ENCODE measurements at regions not wholly inside any gene's neighbourhood (a gene's known extent, or its start where the extent isn't known, plus 50 kb on each side); places are given as distances from the start of the nearest gene placed in this dataset.

GRCh38 chr2:150885236-150885635 lies 376.4 kb downstream of the RBM43 start:
- DNase-seq = no peak

- no peak for DNase-seq
These were observed 378.1 kb downstream of the RBM43 start for GRCh38 chr2:150883613-150883895.

- no peak for DNase-seq
These were observed 378.7 kb downstream of the RBM43 start for GRCh38 chr2:150882751-150883612.

GRCh38 chr2:150880986-150881385 lies 380.7 kb downstream of the RBM43 start:
- no peak for DNase-seq

DNA sequence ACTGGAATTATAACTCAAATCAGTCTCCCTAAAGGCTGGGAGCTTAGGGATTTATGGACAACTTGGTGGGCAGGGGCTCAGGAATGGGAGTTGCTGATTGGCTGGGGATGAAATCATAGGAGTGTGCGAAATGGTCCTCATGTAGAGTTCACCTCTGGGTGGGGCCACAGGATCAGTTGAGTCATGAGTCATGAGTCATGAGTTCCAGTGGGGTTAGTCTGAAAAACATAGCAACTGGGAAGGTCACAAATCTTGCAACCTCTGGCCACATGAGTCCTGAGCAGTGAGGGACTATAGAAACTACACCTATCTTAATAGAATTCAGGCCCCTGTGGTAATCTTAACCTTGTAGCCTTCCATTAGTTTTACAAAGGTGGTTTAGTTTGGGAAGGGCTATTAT lies 383.3 kb downstream of the RBM43 start:
- no peak for DNase-seq

- no peak for DNase-seq
These were observed 385.3 kb downstream of the RBM43 start for GRCh38 chr2:150876251-150876950.

DNA sequence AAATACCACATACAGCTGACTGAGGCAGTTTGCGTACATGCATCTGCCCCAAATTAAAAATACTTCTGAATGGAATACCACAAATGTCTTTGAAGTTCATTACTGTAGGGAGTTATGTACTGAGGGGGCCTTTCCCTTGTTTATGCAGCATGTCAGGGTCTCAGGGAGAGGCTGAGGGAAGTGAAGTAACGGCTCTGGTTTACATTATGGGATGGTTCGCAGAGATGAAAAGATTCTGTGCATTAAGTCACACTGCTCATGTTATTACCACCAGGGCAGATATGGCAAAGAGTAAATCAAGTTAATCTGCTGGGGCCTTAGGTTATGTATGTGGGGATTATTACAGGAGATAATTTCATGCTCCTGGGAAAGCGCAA lies 385.9 kb upstream of the RND3 start:
- no peak for DNase-seq

- no peak for DNase-seq
These were observed 385.4 kb upstream of the RND3 start for GRCh38 chr2:150872756-150873395.

- DNase-seq = no peak
These were observed 379.0 kb upstream of the RND3 start for GRCh38 chr2:150866431-150866830.

- no peak for DNase-seq
These were observed 376.2 kb upstream of the RND3 start for GRCh38 chr2:150863691-150864090.

DNA sequence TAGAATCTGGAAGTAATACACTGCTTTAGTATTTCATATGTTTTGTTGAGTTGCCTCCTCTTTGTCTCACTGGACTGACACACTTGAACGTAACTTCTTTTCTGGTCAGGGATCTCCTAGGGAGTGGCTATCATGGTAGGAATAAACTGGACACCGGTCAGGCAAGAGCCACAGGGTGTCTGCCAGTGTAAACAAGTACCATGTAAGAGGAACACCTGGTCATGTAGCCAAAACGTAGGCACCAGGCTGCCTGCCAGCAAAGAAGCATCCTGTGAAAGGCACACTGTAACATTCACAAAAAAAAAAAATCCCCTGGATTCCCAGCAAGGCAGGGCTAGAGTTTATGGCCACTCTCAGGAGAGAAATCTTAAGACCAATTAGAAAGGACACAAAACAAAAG lies 372.8 kb upstream of the RND3 start:
- no peak for DNase-seq

DNA sequence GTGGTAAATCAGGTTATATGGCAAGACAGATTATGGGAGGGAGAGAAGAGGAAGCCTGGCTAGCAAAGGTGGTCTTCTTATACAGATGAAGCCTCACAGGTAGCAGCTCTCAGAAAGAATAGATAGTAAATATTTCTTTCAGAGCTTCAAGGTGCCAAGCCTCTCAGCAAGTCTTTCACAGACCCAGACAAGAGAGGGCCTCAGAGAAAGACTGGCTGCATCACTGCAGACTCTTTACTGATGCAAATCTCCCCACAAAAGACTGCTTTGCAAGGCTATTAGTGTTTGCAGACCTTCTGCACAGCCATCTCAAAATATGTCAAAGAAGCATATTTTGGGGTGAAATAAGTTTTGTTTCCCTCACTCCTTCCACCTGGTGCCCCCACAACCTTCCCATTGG lies 372.4 kb upstream of the RND3 start:
- no peak for DNase-seq

DNA sequence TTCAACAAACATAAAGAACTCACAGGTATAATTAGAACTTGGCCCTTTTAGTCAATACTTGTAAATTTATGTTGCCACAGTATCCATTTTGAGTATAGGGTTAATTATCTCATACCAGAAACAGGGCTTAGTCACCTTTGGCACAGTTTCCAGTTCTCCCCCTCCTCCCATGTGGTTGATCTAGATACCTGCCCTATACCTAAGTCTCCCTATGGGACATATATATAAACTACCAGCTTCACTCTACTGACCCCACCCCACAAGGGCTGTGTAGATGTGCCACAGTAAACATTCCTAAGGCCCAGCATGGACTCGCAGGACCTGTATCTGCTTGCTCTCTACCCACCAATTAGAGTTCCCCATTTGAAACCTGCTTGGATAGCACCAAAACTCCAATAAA lies 371.7 kb upstream of the RND3 start:
- DNase-seq = no peak

GRCh38 chr2:150858382-150858781 lies 370.9 kb upstream of the RND3 start:
- no peak for DNase-seq

- DNase-seq = no peak
These were observed 369.3 kb upstream of the RND3 start for GRCh38 chr2:150856596-150857281.

- no peak for DNase-seq
These were observed 365.8 kb upstream of the RND3 start for GRCh38 chr2:150853263-150853662.

DNA sequence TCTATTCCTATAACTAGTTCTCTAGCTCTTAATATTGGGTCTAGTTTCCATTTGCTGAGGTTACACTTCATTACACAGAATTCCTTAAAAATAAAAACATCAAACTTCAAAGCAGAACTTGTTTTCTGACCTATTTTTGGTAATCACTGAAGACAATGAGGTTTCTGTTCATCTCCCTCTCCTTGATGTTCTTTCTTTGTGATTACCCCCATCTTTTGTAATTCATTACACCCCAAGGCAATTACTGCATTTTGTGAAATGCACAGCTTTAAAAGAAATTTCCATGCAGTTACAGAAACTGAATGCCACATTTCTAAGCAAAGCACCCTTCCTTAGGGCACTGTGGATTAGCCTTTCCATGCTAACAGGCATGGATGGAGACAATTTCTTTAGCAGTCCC lies 363.2 kb upstream of the RND3 start:
- no peak for DNase-seq

DNA sequence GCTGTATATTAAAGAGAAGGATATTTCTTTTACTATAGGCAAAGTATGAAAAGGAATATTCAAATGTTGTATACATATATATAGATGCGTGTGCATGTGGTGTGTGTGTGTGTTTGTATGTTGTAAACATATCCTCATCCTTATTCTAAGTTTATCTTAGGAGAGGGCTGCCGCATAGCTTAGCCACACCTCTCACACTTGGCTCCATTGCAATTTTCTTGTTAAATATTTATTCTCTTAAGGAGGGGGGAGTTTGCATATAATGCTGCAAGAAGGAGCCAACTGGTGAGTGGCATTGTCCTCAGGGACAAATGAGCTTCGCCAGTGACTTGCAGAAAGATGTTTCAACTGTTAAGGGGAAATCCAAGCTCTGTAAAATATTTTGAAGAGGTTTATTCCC lies 360.1 kb upstream of the RND3 start:
- no peak for DNase-seq

- DNase-seq = no peak
These were observed 359.2 kb upstream of the RND3 start for GRCh38 chr2:150846691-150847090.

DNA sequence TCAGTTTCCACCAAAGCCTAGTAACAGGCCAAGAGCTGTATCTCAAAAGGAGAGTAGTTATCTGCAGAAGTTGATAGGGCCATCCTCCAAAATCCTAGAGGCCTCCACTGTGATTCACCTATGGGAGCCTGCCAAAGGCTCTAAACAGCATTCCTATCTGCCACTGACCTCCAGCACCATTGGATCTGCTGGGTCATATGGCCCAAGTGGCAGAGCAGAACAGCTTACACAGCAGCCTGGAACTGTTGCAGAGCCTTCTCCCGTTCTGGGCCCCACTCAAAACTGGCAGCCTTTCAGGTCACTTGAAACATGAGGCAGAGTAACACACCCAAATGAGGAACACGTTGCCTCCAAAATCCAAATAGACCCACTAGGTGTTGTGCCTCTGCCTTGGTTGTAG lies 345.2 kb upstream of the RND3 start:
- DNase-seq = no peak

DNA sequence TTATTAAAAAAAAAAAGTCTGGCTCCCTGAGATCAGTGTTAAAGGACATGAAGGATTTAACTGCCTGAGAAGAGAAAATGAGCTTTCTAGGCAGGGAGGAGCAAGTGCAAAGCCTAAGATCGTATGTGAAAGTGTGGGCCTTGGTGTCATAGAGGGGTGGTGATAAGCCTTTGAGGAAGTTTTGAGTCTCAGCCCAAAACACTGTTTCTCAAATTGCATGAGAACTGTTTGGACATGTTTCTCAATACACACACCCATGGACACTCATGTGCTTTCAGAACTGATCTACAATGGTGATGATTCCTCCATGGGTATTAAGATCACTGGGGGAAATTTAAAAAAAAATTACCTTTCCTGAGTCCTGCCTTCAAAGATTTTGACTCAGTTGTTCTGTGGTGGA lies 336.7 kb upstream of the RND3 start:
- DNase-seq = no peak

- no peak for DNase-seq
These were observed 330.0 kb upstream of the RND3 start for GRCh38 chr2:150817422-150817821.

DNA sequence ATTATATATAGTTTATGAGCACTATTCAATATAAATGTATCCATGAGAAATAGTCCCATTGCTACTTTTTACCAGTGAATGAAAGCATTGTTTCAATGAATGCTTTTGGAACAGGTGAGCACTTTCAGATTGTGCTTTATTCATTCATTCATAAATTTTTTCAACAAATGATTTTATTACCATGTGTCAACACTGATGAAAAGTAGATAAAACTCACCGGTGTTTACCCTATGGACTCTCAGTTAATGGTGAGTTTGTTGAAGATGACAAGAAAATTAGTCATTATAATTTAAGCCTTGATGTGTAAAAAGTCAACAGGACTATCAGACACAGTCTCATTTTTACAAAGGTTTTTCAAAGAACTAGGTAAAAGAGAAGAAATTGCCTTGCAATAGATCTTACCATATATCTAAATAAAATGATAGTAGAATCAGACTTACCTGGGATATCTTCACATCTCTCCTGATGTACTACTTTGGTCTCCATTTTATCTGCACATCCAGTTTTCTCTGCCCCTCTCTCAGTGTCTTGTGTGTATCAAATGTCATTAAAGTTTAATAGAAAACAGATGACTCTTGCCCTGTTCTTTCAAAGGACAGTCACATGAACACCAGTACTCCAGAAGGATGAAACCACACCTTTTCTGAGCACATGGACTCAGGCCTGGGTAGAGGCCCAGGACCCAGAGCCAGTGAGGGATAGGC lies 325.3 kb upstream of the RND3 start:
- no peak for DNase-seq
